ENCODE measurements at regions not wholly inside any gene's neighbourhood (a gene's known extent, or its start where the extent isn't known, plus 50 kb on each side); places are given as distances from the start of the nearest gene placed in this dataset.

- TF ChIP-seq, protein P1, sequence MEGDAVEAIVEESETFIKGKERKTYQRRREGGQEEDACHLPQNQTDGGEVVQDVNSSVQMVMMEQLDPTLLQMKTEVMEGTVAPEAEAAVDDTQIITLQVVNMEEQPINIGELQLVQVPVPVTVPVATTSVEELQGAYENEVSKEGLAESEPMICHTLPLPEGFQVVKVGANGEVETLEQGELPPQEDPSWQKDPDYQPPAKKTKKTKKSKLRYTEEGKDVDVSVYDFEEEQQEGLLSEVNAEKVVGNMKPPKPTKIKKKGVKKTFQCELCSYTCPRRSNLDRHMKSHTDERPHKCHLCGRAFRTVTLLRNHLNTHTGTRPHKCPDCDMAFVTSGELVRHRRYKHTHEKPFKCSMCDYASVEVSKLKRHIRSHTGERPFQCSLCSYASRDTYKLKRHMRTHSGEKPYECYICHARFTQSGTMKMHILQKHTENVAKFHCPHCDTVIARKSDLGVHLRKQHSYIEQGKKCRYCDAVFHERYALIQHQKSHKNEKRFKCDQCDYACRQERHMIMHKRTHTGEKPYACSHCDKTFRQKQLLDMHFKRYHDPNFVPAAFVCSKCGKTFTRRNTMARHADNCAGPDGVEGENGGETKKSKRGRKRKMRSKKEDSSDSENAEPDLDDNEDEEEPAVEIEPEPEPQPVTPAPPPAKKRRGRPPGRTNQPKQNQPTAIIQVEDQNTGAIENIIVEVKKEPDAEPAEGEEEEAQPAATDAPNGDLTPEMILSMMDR (IDR thresholded peaks at IDR 0.05; ENCODE audit: poor library complexity, severe bottlenecking) = no peak
- no peak overlapping the region for H3K27ac ChIP-seq (ENCODE audit: poor library complexity, severe bottlenecking)
- no peaks in the 10 kb centered on the region for H3K9me3 ChIP-seq (ENCODE audit: severe bottlenecking)
- H3K4me1 ChIP-seq (ENCODE audit: insufficient read depth, poor library complexity, severe bottlenecking) = no peaks in the 10 kb centered on the region
- H3K36me3 ChIP-seq (ENCODE audit: low read depth) = no peaks in the 10 kb centered on the region
- no peak overlapping the region for H3K4me3 ChIP-seq (ENCODE audit: severe bottlenecking)
- no peak for DNase-seq (ENCODE audit: low spot score)
- ATAC-seq (ENCODE audit: low read depth) = no peak
- no peaks in the 10 kb centered on the region for H3K27me3 ChIP-seq (ENCODE audit: insufficient read depth, poor library complexity, severe bottlenecking)
Observed at GRCh38 chr12:110794623-110795280, 52.0 kb upstream of the CCDC63 start.

DNA sequence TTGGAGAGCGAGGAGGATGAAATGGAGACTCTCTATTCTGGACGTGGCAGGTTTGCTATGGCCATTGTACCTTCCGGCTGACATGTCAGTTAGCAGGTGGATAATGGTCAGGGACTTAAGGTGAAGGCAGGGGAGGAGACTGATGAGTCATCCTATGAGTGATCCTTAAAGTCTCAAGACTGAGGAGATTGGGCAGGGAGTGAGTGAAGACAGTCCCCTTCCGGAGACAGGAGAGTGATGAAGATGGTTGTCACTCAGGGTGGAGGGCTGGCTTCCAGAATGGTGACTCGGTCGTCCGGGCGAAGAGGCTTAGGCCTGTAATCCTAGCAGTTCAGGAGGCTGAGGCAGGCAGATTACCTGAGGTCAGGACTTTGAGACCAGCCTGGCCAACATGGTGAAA, 49.8 kb upstream of the CCDC63 start:
- no peaks in the 10 kb centered on the region for H3K36me3 ChIP-seq (ENCODE audit: low read depth)
- no peaks in the 10 kb centered on the region for H3K27me3 ChIP-seq (ENCODE audit: insufficient read depth, poor library complexity, severe bottlenecking)
- peak; percentile 77 for ATAC-seq (ENCODE audit: low read depth)
- DNase-seq (ENCODE audit: low spot score) = no peak
- H3K4me1 ChIP-seq (ENCODE audit: insufficient read depth, poor library complexity, severe bottlenecking) = no peaks in the 10 kb centered on the region
- H3K4me3 ChIP-seq (ENCODE audit: severe bottlenecking) = no peak overlapping the region
- no peaks in the 10 kb centered on the region for H3K9me3 ChIP-seq (ENCODE audit: severe bottlenecking)
- H3K27ac ChIP-seq (ENCODE audit: poor library complexity, severe bottlenecking) = no peak overlapping the region
- TF ChIP-seq, protein P1 (IDR thresholded peaks at IDR 0.05; ENCODE audit: poor library complexity, severe bottlenecking) = no peak
